Psoas muscle (tissue), 7 donors: ENCODE measurements at regions not wholly inside any gene's neighbourhood (a gene's known extent, or its start where the extent isn't known, plus 50 kb on each side); places are given as distances from the start of the nearest gene placed in this dataset.

Experiments
- ATAC-seq, 4 donors: fragments of 200-7000 bp; cut with Tn5 transposase; one replicate each; pipeline ENCODE4 v1.9.1; 2020; ENCODE audit warnings: moderate library complexity in 3 of 4, mild to moderate bottlenecking in 2 of 4
- DNase-seq, 2 donors: peaks; one replicate each; pipeline ENCODE4 v3.0.0-alpha.2; 2020
- H3K27ac ChIP-seq: fragments of 200-600 bp; one replicate; pipeline ENCODE4 v1.8.0; 2022
- H3K27me3 ChIP-seq, 3 donors: fragments of 200-600 bp in 1 of 3; one replicate each; pipeline versions ENCODE4 v1.6.1 to v1.8.0; 2013 to 2022; ENCODE audit warnings: low read length in 2 of 3, mild to moderate bottlenecking in 2 of 3, moderate library complexity in 1 of 3; ENCODE audit not compliant: insufficient read depth in 3 of 3
- H3K36me3 ChIP-seq, 2 donors: fragments of 200-600 bp in 1 of 2; one replicate each; pipeline versions ENCODE4 v1.6.1 to v1.8.0; 2013 to 2022; ENCODE audit warnings: low read depth in 1 of 2, mild to moderate bottlenecking in 1 of 2, moderate library complexity in 1 of 2; ENCODE audit not compliant: insufficient read depth in 1 of 2
- H3K4me1 ChIP-seq: fragments of 200-600 bp; one replicate; pipeline ENCODE4 v1.8.0; 2022
- H3K4me3 ChIP-seq: fragments of 200-600 bp; one replicate; pipeline ENCODE4 v1.8.0; 2022; ENCODE audit warnings: mild to moderate bottlenecking
- H3K9me3 ChIP-seq: fragments of 200-600 bp; one replicate; pipeline ENCODE4 v1.8.0; 2022
- CTCF ChIP-seq: fragments of 200-600 bp; IDR thresholded peaks from one replicate; pipeline ENCODE4 v1.8.0; 2022; ENCODE audit warnings: antibody characterized with exemption
- WGBS, 3 donors: extraction: QIAGEN DNeasy Blood & Tissue Kit; methylation state at CpG; one replicate each; pipeline versions ENCODE4 v1.1.6 to v1.1.7; 2013; 5-methylcytosine and 5-hydroxymethylcytosine counted together
- intact Hi-C, 2 donors: fragments of 100-400 bp; cut with DNase I; formaldehyde crosslinking; loops; one replicate each; pipeline versions ENCODE4 v1.11.0 to v1.14.2; 2022
- donor health status: healthy with polysubstance abuse.
- donor health status: DM: no; HTN: no; CAD: no; lungs with moderate emphysema.
- donor health status: Bipolar disorder and iron deficiency.
- donor health status: healthy.
- donor health status: DM: yes; HTN: yes; CAD: no.
- donor health status: DM: no; HTN: no; CAD: no.
- donor health status: DM: yes; HTN: yes; CAD: no.

GRCh38 chr20:21575981-21576740, 62.3 kb upstream of the NKX2-2 start:
- H3K27me3 ChIP-seq: peaks cover 0 to 12% (median 0%) of the 10 kb centered on the region in 3 donors
- no peaks in the 10 kb centered on the region for H3K4me1 ChIP-seq
- no peaks in the 10 kb centered on the region for H3K36me3 ChIP-seq
- no peak overlapping the region for H3K4me3 ChIP-seq
- no peaks in the 10 kb centered on the region for H3K9me3 ChIP-seq
- intact Hi-C loops: no loop called here
- no peak for TF ChIP-seq CTCF
- no peak for ATAC-seq
- DNase-seq: no peak
- 38 to 47% (median 45%) methylated on average over 5 of the region's 5 CpGs for WGBS, 3 donors
- no peak overlapping the region for H3K27ac ChIP-seq

DNA sequence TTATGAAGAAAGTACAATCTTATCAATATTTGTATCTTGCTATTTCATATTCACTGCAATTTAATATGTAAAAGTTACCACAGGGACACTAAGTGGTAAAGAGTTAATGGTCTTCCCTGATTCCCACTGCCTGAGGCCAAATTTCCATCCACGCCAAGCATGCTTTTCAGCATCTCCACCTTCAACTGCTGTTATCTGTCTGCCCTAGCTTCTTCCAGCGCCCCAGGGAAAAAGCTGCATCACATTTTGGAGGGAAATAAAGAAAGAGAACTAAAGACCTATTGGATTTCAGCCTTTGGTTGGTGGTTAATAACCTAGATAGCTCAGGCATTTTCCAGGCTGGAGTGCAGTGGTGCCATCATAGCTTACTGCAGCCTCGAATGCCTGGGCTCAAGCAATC, 61.3 kb upstream of the NKX2-2 start:
- no peaks in the 10 kb centered on the region for H3K9me3 ChIP-seq
- DNase-seq: no peak
- peaks cover 0 to 8% (median 0%) of the 10 kb centered on the region in 3 donors for H3K27me3 ChIP-seq
- H3K27ac ChIP-seq: no peak overlapping the region
- ATAC-seq: no peak
- TF ChIP-seq CTCF: no peak
- no peaks in the 10 kb centered on the region for H3K36me3 ChIP-seq
- intact Hi-C loops: no loop called here
- no peaks in the 10 kb centered on the region for H3K4me1 ChIP-seq
- no peak overlapping the region for H3K4me3 ChIP-seq
- WGBS, 3 donors: 63 to 74% (median 64%) methylated on average over 3 of the region's 3 CpGs

DNA sequence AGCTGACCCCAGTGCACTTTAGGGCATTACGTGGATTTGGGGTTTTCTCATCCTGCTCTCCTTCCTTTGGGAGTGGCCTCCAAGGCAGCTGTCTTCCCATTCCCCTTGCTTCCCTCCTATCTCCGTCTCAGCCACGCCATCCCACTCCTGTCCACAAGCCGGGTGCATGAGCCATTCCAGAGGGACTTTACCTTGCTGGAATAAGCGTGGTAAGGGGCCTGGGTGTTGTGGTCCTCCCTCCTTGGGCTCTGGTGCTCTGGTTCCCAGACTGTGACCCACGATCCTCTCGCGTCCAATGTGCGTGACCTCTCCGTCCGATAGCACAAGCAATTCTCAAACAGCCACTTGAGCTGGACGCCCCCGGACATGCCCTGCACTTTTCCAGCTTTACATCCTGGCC, 60.6 kb upstream of the NKX2-2 start:
- no peak for ATAC-seq
- TF ChIP-seq CTCF: no peak
- H3K27ac ChIP-seq: no peak overlapping the region
- 75 to 80% (median 75%) methylated on average over 13 of the region's 13 CpGs for WGBS, 3 donors
- H3K9me3 ChIP-seq: no peaks in the 10 kb centered on the region
- H3K4me3 ChIP-seq: no peak overlapping the region
- H3K4me1 ChIP-seq: no peaks in the 10 kb centered on the region
- DNase-seq: no peak
- intact Hi-C loops: loop anchor here (5.0 kb wide), 2 partner anchors 712 to 737 kb away; no protein-coding TSS in a partner anchor
- no peaks in the 10 kb centered on the region for H3K36me3 ChIP-seq
- peaks cover 0 to 7% (median 0%) of the 10 kb centered on the region in 3 donors for H3K27me3 ChIP-seq

- intact Hi-C loops: loop anchor here (5.0 kb wide), 2 partner anchors 711 to 736 kb away; no protein-coding TSS in a partner anchor
- WGBS, 3 donors: 67 to 74% (median 71%) methylated on average over 5 of the region's 5 CpGs
- Histone ChIP-seq H3K9me3 (no peaks in the 10 kb centered on the region), H3K27me3 (peaks cover 0 to 5% (median 0%) of the 10 kb centered on the region in 3 donors), H3K27ac (no peak overlapping the region), H3K4me3 (no peak overlapping the region), H3K36me3 (no peaks in the 10 kb centered on the region), H3K4me1 (no peaks in the 10 kb centered on the region)
- DNase-seq (no peak), ATAC-seq (no peak)
- no peak for TF ChIP-seq CTCF
Measured at GRCh38 chr20:21573259-21573658, 59.4 kb upstream of the NKX2-2 start.
